ENCODE measurements at regions not wholly inside any gene's neighbourhood (a gene's known extent, or its start where the extent isn't known, plus 50 kb on each side); places are given as distances from the start of the nearest gene placed in this dataset.
"Not testable (repeated sequence)": the region's sequence is repeated elsewhere in the genome, so short reads cannot be mapped to it uniquely, and the experiment has no call there.

DNA sequence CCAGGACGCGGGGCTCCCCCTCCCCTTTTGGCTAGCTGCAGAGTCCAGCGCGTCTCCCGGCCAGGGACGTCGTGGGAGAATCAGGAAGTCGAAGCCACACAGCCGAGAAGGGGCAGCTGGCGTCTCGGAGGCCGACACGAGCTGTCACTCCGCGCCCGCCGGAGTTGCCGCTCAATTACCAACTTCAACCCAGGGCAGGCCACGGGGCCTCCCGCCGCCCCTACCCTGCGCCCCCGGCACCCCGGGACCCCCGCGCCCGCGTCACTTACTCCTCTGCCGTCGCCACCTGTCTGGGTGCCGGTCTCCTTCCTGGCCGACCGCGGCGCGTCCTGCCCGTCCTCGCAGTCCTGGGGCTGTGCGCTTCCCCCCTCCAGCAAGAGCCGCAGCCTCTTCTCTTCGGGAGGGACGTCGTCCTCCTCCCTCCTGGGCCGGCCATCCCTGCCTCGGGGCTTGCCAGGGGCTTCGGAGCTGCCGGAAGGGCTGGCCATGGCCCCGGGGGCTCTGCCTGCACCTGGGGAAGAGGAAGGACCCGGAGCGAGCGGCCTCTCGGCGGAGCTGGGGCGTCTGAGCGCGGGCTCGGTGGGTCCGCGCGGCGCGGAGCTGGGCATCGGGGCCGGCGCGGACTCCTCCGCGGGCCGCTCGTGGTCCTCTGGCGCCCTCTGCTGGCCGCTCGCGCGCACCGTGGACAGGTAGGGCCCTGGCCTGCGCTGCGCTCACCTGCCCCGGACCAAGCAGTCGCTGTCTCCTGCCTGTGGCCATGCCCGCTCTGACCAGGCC, 65.6 kb upstream of the CLEC6A start:
- peak; percentile 44 for DNase-seq (ENCODE audit: low spot score)

- DNase-seq (ENCODE audit: low spot score) = peak; percentile 63
Observed at GRCh38 chr12:8396225-8397071, 59.3 kb upstream of the CLEC6A start.

- not testable (repeated sequence) for DNase-seq (ENCODE audit: low spot score)
Observed at GRCh38 chr12:8397378-8397777, 58.4 kb upstream of the CLEC6A start.

- DNase-seq (ENCODE audit: low spot score) = not testable (repeated sequence)
Observed at GRCh38 chr12:8399496-8400034, 56.2 kb upstream of the CLEC6A start.

DNA sequence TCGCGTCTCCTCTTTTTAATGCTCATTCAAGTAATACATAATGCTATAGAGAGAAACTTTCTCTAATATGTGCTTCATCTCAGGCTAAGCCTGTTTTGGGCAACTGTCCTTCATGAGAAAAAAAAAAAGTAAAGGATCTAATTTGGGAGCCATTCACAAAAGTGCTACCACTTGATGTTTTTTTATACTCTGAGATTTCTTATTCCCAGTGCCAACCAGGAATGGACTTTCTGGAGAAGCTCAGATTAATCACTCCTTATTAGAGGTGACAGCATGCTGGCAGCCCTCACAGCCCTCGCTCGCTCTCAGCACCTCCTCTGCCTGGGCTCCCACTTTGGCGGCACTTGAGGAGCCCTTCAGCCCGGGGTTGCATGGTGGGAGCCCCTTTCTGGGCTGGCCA, 51.9 kb upstream of the CLEC6A start:
- DNase-seq (ENCODE audit: low spot score) = not testable (repeated sequence)

DNA sequence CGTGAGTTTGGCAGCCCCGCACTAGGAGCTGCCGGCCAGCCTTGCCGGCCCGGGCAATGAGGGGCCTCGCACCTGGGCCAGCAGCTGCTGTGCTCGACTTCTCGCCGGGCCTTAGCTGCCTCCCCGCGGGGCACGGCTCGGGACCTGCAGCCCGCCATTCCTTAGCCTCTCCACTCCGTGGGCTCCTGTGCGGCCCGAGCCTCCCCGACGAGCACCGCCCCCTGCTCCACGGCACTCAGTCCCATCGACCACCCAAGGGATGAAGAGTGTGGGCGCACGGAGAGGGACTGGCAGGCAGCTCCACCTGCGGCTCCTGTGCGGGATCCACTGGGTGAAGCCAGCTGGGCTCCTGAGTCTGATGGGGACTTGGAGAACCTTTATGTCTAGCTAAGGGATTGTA, 51.4 kb upstream of the CLEC6A start:
- not testable (repeated sequence) for DNase-seq (ENCODE audit: low spot score)

Measured in D341Med (cell line).